Bronchial epithelial cell (primary cell): ENCODE measurements at regions not wholly inside any gene's neighbourhood (a gene's known extent, or its start where the extent isn't known, plus 50 kb on each side); places are given as distances from the start of the nearest gene placed in this dataset.

ENCODE experiments used
- DNase-seq: peaks from one replicate; pipeline ENCODE4 v3.0.0-alpha.2; 2010; ENCODE audit warnings: low read depth
- FAIRE-seq: peaks from 2 replicates; lab custom pipeline; 2011; peaks lifted over from hg19 to GRCh38; lab: Jason Lieb, UNC
- H3K27me3 ChIP-seq: 2 replicates; pipeline ENCODE4 v1.5.1; 2011; ENCODE audit warnings: low read length; ENCODE audit not compliant: control insufficient read depth, insufficient read depth
- H3K36me3 ChIP-seq: 2 replicates; pipeline ENCODE4 v1.5.1; 2011; ENCODE audit warnings: low read length; ENCODE audit not compliant: control insufficient read depth, insufficient read depth
- H3K4me3 ChIP-seq: 2 replicates; pipeline ENCODE4 v1.5.1; 2011; ENCODE audit warnings: mild to moderate bottlenecking, low read depth, low read length, control low read depth
- TF ChIP-seq, protein P1 (sequence below): IDR thresholded peaks from 2 replicates; pipeline ENCODE4 v1.5.1; 2011; ENCODE audit warnings: mild to moderate bottlenecking, moderate library complexity, low read length, control low read depth, inconsistent platforms; ENCODE audit not compliant: insufficient read depth, severe bottlenecking

GRCh38 chr18:78768221-78768620, 211.4 kb upstream of the SALL3 start:
- TF ChIP-seq, protein P1, sequence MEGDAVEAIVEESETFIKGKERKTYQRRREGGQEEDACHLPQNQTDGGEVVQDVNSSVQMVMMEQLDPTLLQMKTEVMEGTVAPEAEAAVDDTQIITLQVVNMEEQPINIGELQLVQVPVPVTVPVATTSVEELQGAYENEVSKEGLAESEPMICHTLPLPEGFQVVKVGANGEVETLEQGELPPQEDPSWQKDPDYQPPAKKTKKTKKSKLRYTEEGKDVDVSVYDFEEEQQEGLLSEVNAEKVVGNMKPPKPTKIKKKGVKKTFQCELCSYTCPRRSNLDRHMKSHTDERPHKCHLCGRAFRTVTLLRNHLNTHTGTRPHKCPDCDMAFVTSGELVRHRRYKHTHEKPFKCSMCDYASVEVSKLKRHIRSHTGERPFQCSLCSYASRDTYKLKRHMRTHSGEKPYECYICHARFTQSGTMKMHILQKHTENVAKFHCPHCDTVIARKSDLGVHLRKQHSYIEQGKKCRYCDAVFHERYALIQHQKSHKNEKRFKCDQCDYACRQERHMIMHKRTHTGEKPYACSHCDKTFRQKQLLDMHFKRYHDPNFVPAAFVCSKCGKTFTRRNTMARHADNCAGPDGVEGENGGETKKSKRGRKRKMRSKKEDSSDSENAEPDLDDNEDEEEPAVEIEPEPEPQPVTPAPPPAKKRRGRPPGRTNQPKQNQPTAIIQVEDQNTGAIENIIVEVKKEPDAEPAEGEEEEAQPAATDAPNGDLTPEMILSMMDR = no peak
- Histone ChIP-seq H3K36me3 (no peaks in the 10 kb centered on the region), H3K4me3 (no peak overlapping the region), H3K27me3 (no peaks in the 10 kb centered on the region)
- FAIRE-seq = no peak
- no peak for DNase-seq

- FAIRE-seq (no peak), DNase-seq (no peak)
- no peaks in the 10 kb centered on the region for H3K27me3 ChIP-seq
- no peak overlapping the region for H3K4me3 ChIP-seq
- TF ChIP-seq, protein P1 = no peak
- no peaks in the 10 kb centered on the region for H3K36me3 ChIP-seq
Observed at GRCh38 chr18:78768656-78769501, 210.7 kb upstream of the SALL3 start.

GRCh38 chr18:78769502-78770105, 210.0 kb upstream of the SALL3 start:
- Histone ChIP-seq H3K27me3 (no peaks in the 10 kb centered on the region), H3K36me3 (no peaks in the 10 kb centered on the region), H3K4me3 (no peak overlapping the region)
- DNase-seq = no peak
- no peak for FAIRE-seq
- TF ChIP-seq, protein P1 = no peak

- TF ChIP-seq, protein P1 = no peak
- FAIRE-seq = no peak
- Histone ChIP-seq H3K27me3 (no peaks in the 10 kb centered on the region), H3K4me3 (no peak overlapping the region), H3K36me3 (no peaks in the 10 kb centered on the region)
- DNase-seq = no peak
Observed at GRCh38 chr18:78770139-78770822, 209.3 kb upstream of the SALL3 start.

- TF ChIP-seq, protein P1 = no peak
- DNase-seq (no peak), FAIRE-seq (no peak)
- Histone ChIP-seq H3K4me3 (no peak overlapping the region), H3K27me3 (no peaks in the 10 kb centered on the region), H3K36me3 (no peaks in the 10 kb centered on the region)
Observed at GRCh38 chr18:78770823-78771139, 208.8 kb upstream of the SALL3 start.
